ENCODE measurements at regions not wholly inside any gene's neighbourhood (a gene's known extent, or its start where the extent isn't known, plus 50 kb on each side); places are given as distances from the start of the nearest gene placed in this dataset.

GRCh38 chr4:111883557-111883999, 261.7 kb upstream of the FAM241A start:
- H3K27ac Mint-ChIP-seq, result no peak overlapping the region
- no peaks in the 10 kb centered on the region for H3K27me3 Mint-ChIP-seq (ENCODE audit: low read depth)
- DNase-seq (ENCODE audit: low spot score in 2 of 2, unreplicated experiment in 2 of 2), result no peak
- H3K4me3 Mint-ChIP-seq, result no peak overlapping the region
- peaks cover 9% of the 10 kb centered on the region for H3K4me1 Mint-ChIP-seq
- H3K9me3 Mint-ChIP-seq, result peaks cover 3% of the 10 kb centered on the region
- no peak for TF ChIP-seq CTCF (IDR thresholded peaks at IDR 0.05; ENCODE audit: unreplicated experiment)
- H3K36me3 Mint-ChIP-seq, result no peaks in the 10 kb centered on the region

GRCh38 chr4:111890412-111890811, 254.8 kb upstream of the FAM241A start:
- H3K27me3 Mint-ChIP-seq (ENCODE audit: low read depth), result no peaks in the 10 kb centered on the region
- H3K36me3 Mint-ChIP-seq, result no peaks in the 10 kb centered on the region
- no peak for DNase-seq (ENCODE audit: low spot score in 2 of 2, unreplicated experiment in 2 of 2)

GRCh38 chr4:111905511-111905910, 239.7 kb upstream of the FAM241A start:
- DNase-seq (ENCODE audit: low spot score in 2 of 2, unreplicated experiment in 2 of 2), result no peak
- Mint-ChIP-seq H3K36me3 (no peaks in the 10 kb centered on the region), H3K9me3 (no peaks in the 10 kb centered on the region), H3K4me1 (peaks cover 10% of the 10 kb centered on the region), H3K4me3 (no peak overlapping the region), H3K27me3 (ENCODE audit: low read depth) (peaks cover 1% of the 10 kb centered on the region), H3K27ac (no peak overlapping the region)
- TF ChIP-seq CTCF (IDR thresholded peaks at IDR 0.05; ENCODE audit: unreplicated experiment), result no peak

More at GRCh38 chr4:111890412-111890811, 254.8 kb upstream of the FAM241A start:
- Mint-ChIP-seq H3K27ac (no peak overlapping the region), H3K9me3 (peaks cover 35% of the 10 kb centered on the region), H3K4me1 (no peaks in the 10 kb centered on the region), H3K4me3 (no peak overlapping the region)
- no peak for TF ChIP-seq CTCF (IDR thresholded peaks at IDR 0.05; ENCODE audit: unreplicated experiment)

GRCh38 chr4:111919639-111920038, 225.6 kb upstream of the FAM241A start:
- no peaks in the 10 kb centered on the region for H3K27me3 Mint-ChIP-seq (ENCODE audit: low read depth)
- H3K27ac Mint-ChIP-seq, result no peak overlapping the region
- no peak for TF ChIP-seq CTCF (IDR thresholded peaks at IDR 0.05; ENCODE audit: unreplicated experiment)
- H3K4me1 Mint-ChIP-seq, result no peaks in the 10 kb centered on the region
- H3K4me3 Mint-ChIP-seq, result no peak overlapping the region
- H3K36me3 Mint-ChIP-seq, result no peaks in the 10 kb centered on the region
- no peak for DNase-seq (ENCODE audit: low spot score in 2 of 2, unreplicated experiment in 2 of 2)
- H3K9me3 Mint-ChIP-seq, result peaks cover 11% of the 10 kb centered on the region

- no peaks in the 10 kb centered on the region for H3K36me3 Mint-ChIP-seq
- H3K27me3 Mint-ChIP-seq (ENCODE audit: low read depth), result no peaks in the 10 kb centered on the region
- no peak for TF ChIP-seq CTCF (IDR thresholded peaks at IDR 0.05; ENCODE audit: unreplicated experiment)
- DNase-seq (ENCODE audit: low spot score in 2 of 2, unreplicated experiment in 2 of 2), result no peak
- H3K4me1 Mint-ChIP-seq, result no peaks in the 10 kb centered on the region
- no peak overlapping the region for H3K27ac Mint-ChIP-seq
- peaks cover 4% of the 10 kb centered on the region for H3K9me3 Mint-ChIP-seq
- no peak overlapping the region for H3K4me3 Mint-ChIP-seq
These were observed 223.5 kb upstream of the FAM241A start for GRCh38 chr4:111921714-111922113.

- no peak overlapping the region for H3K27ac Mint-ChIP-seq
- no peak for TF ChIP-seq CTCF (IDR thresholded peaks at IDR 0.05; ENCODE audit: unreplicated experiment)
- no peak for DNase-seq (ENCODE audit: low spot score in 2 of 2, unreplicated experiment in 2 of 2)
- no peaks in the 10 kb centered on the region for H3K9me3 Mint-ChIP-seq
- H3K36me3 Mint-ChIP-seq, result no peaks in the 10 kb centered on the region
- no peaks in the 10 kb centered on the region for H3K4me1 Mint-ChIP-seq
- H3K27me3 Mint-ChIP-seq (ENCODE audit: low read depth), result no peaks in the 10 kb centered on the region
- no peak overlapping the region for H3K4me3 Mint-ChIP-seq
These were observed 221.5 kb upstream of the FAM241A start for GRCh38 chr4:111923786-111924185.
